IMR-90 (cell line): ENCODE measurements at regions not wholly inside any gene's neighbourhood (a gene's known extent, or its start where the extent isn't known, plus 50 kb on each side); places are given as distances from the start of the nearest gene placed in this dataset.

ENCODE experiments used
- BHLHE40 ChIP-seq: fragments of 150-350 bp; IDR thresholded peaks from 2 replicates; pipeline ENCODE4 v1.6.1; 2016; ENCODE audit warnings: mild to moderate bottlenecking, low read depth, low read length
- MAFK ChIP-seq: IDR thresholded peaks from 2 replicates; pipeline ENCODE4 v1.6.1; 2012; ENCODE audit warnings: low read depth, low read length, improper control_type of control experiment
- MAZ ChIP-seq: IDR thresholded peaks from 2 replicates; pipeline ENCODE4 v1.6.1; 2012; ENCODE audit warnings: low read depth, mild to moderate bottlenecking, low read length, improper control_type of control experiment, moderate library complexity, borderline replicate concordance
- POLR2A ChIP-seq: IDR thresholded peaks from 2 replicates; pipeline ENCODE4 v1.6.1; 2012; ENCODE audit warnings: mild to moderate bottlenecking, low read depth, low read length
- RAD21 ChIP-seq: IDR thresholded peaks from 2 replicates; pipeline ENCODE4 v1.6.1; 2012; ENCODE audit warnings: low read length, improper control_type of control experiment
- RCOR1 ChIP-seq: IDR thresholded peaks from 2 replicates; pipeline ENCODE4 v1.6.1; 2012; ENCODE audit warnings: mild to moderate bottlenecking, low read length, improper control_type of control experiment; ENCODE audit not compliant: insufficient replicate concordance
- SMC3 ChIP-seq: fragments of 150-350 bp; IDR thresholded peaks from 2 replicates; pipeline ENCODE4 v1.6.1; 2016; ENCODE audit warnings: low read depth, mild to moderate bottlenecking, antibody characterized with exemption, low read length, moderate library complexity
- TF ChIP-seq, protein P1 (sequence below): conservative IDR thresholded peaks from 2 replicates; pipeline ENCODE4 v1.5.1; 2012; ENCODE audit warnings: mild to moderate bottlenecking, low read depth, low read length, improper control_type of control experiment
- TF ChIP-seq, protein P2 (sequence below): fragments of 150-350 bp; IDR thresholded peaks from 2 replicates; pipeline ENCODE4 v1.6.1; 2016; ENCODE audit warnings: low read depth, mild to moderate bottlenecking, low read length, moderate library complexity, borderline replicate concordance
- TF ChIP-seq, protein P3 (sequence below): fragments of 150-350 bp; IDR thresholded peaks from 2 replicates; pipeline ENCODE4 v1.6.1; 2017; ENCODE audit warnings: mild to moderate bottlenecking, antibody characterized with exemption, low read length, low read depth

DNA sequence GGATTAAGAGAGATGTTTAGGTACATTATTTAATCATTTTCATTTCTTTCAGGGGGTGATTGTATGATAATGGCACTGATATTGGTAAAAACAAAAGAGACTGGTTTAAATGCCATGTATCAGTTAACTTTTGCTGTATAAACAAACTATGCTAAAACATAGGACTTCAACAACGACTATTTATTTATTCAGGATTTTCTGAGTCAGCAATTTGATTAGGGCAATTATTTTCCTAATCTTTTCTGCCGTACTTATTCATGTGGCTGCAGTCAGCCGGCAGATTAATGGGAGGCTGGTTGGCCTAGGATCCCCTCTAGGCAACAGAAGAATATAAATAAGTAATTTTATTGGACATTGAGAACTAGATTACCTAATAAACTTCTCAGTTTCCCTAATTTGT is 661.7 kb upstream of the RAG2 start:
- TF ChIP-seq, protein P1, sequence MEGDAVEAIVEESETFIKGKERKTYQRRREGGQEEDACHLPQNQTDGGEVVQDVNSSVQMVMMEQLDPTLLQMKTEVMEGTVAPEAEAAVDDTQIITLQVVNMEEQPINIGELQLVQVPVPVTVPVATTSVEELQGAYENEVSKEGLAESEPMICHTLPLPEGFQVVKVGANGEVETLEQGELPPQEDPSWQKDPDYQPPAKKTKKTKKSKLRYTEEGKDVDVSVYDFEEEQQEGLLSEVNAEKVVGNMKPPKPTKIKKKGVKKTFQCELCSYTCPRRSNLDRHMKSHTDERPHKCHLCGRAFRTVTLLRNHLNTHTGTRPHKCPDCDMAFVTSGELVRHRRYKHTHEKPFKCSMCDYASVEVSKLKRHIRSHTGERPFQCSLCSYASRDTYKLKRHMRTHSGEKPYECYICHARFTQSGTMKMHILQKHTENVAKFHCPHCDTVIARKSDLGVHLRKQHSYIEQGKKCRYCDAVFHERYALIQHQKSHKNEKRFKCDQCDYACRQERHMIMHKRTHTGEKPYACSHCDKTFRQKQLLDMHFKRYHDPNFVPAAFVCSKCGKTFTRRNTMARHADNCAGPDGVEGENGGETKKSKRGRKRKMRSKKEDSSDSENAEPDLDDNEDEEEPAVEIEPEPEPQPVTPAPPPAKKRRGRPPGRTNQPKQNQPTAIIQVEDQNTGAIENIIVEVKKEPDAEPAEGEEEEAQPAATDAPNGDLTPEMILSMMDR = no peak
- TF ChIP-seq MAFK = peak; percentile 73
- TF ChIP-seq POLR2A = no peak
- TF ChIP-seq BHLHE40 = no peak
- TF ChIP-seq, protein P2, sequence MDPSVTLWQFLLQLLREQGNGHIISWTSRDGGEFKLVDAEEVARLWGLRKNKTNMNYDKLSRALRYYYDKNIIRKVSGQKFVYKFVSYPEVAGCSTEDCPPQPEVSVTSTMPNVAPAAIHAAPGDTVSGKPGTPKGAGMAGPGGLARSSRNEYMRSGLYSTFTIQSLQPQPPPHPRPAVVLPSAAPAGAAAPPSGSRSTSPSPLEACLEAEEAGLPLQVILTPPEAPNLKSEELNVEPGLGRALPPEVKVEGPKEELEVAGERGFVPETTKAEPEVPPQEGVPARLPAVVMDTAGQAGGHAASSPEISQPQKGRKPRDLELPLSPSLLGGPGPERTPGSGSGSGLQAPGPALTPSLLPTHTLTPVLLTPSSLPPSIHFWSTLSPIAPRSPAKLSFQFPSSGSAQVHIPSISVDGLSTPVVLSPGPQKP = no peak
- no peak for TF ChIP-seq RCOR1
- no peak for TF ChIP-seq SMC3
- TF ChIP-seq RAD21 = no peak
- no peak for TF ChIP-seq MAZ
- TF ChIP-seq, protein P3, sequence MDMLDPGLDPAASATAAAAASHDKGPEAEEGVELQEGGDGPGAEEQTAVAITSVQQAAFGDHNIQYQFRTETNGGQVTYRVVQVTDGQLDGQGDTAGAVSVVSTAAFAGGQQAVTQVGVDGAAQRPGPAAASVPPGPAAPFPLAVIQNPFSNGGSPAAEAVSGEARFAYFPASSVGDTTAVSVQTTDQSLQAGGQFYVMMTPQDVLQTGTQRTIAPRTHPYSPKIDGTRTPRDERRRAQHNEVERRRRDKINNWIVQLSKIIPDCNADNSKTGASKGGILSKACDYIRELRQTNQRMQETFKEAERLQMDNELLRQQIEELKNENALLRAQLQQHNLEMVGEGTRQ = no peak
